HG03095 (cell line): ENCODE measurements at regions not wholly inside any gene's neighbourhood (a gene's known extent, or its start where the extent isn't known, plus 50 kb on each side); places are given as distances from the start of the nearest gene placed in this dataset.
"Not testable (repeated sequence)": the region's sequence is repeated elsewhere in the genome, so short reads cannot be mapped to it uniquely, and the experiment has no call there.

Source experiments
- ATAC-seq: cut with Tn5 transposase; IDR thresholded peaks from one replicate; pipeline ENCODE4 v1.9.1; 2021; ENCODE audit warnings: moderate library complexity; ENCODE audit not compliant: unreplicated experiment

DNA sequence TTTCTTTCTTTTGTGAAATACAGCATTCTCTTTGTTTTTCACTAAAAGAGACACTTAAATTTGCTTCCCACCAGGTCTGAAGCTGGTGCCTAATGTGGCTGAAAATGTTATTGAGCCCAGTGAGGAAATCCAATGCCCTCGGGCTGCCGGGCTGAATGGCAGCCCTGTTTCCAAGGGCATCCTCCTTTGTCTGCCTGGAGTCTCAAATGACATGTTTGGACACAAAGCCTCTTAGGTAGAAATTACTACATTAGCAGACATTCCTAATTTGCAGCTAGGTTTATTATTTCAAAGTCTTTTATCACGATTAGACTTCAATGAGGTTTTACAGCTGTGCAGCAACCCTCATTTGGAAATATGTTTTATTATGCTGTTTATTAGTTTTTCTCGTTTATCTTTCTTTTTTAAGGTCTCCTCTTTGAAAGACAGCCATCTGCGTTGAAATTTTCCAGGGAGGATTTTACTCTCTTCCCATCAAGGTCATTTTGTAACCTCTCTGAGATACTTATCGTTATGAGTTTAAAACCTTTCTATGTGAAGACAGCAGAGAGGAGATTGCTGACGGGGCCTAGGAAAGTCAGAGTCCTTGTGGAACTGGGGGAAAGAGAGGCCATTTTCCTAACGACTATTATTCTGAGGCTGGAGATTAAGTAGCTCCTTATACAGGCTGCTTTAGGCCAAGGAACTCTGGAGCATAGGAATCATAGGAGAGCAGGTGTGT lies 59.0 kb upstream of the ZNF532 start:
- no peak for ATAC-seq

DNA sequence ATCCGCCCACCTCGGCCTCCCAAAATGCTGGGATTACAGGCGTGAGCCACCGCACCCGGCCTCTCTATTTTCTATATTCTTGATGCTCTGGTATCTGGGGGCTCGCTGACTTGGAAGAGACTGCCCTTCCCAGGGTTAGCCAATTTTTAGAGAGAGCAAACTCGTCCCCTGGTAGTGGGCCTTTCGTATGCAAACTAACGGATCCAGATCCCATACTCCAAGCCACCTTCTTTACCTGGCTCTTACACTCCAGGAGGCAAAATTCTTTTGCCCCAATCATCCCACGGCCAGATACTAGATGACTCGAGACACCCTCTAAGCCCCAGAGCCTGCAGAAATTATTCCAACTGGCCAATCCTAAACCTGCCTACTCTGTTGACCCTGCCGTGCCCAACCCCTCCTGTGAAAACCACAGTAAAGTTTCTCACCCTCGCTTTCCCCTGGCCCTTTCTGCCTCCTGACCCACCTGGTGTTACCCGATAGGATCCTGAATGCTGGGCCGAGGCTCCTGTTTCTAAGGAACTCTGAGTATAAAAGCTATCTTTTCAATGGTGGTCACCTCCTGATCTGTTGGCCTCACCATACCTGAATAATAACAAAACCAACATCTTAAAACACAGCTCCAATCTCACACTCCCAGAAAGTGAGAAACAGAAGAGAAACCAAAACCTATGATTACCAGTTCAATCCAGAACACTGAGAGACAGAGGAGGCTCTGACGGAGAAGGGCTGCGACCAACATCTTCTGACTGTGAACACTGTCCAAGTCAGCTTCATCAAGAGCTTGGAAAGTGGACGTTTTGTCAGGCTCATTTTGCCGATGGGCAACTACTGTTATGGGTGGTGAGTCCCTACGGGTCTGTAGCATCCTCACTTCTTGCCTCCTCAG lies 57.6 kb upstream of the ZNF532 start:
- ATAC-seq, result peak; percentile 93

DNA sequence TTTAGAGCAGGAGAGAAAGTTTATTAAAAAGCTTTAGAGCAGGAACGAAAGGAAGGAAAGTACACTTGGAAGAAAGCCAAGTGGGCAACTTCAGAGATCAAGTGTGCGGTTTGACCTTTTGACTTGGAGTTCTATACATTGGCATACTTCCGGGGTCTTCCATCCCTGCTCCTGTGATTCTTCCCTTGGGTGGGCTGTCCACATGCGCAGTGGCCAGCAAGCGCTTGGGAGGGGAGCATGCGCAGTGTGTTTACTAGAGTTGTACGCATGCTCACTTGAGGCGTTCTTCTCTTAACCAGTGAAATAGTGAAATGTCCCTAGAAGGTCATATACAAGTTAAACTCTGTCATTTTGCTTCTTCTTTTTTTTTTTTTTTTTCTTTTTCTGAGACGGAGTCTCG lies 56.9 kb upstream of the ZNF532 start:
- no peak for ATAC-seq

DNA sequence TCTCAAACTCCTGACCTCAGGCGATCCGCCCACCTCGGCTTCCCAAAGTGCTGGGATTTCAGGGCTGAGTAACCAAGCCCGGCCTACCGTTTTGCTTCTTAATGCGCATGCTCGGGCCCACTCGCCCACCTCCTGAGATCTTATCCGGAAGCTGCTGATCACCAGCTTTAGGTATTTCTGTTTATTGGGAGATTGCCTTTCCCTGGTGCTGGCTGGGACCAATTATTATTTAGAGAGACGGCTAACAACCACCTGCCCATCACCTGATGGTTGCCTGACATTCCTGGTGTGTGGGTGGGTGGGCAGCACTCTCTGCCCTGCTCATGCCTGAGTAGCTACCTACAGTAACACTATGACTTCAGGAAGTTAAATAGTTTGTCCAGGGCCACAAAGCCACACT lies 56.3 kb upstream of the ZNF532 start:
- no peak for ATAC-seq

DNA sequence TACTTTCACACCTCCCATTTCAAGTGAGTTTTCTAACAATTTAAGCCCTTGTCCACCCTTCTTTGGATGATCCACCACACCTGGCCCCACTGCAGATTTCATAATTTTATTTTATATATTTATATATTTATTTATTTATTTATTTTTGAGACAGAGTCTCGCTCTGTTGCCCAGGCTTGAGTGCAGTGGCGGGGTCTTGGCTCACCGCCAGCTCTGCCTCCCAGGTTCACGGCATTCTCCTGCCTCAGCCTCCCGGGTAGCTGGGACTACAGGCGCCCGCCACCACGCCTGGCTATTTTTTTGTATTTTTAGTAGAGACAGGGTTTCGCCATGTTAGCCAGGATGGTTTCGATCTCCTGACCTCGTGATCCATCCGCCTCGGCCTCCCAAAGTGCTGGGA lies 52.8 kb upstream of the ZNF532 start:
- ATAC-seq, result not testable (repeated sequence)

DNA sequence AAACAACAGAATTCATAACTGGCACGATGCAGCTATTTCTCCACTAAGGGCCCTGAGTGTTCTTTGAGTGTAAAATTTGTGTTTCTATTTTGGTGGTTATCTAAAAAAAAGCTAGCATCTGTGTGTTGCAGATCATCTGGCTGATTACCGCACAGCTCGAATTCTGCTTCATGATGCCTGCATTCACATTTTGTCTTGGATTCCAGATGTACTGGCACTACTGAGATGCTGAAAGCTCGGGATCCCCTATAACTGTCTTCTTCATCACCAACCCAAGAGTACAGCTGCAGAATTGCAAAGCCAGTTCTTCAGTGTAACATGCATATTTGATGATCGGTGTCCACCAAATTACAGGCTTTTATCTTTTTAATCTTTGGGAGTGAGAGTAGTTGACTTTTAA lies 51.6 kb upstream of the ZNF532 start:
- no peak for ATAC-seq

DNA sequence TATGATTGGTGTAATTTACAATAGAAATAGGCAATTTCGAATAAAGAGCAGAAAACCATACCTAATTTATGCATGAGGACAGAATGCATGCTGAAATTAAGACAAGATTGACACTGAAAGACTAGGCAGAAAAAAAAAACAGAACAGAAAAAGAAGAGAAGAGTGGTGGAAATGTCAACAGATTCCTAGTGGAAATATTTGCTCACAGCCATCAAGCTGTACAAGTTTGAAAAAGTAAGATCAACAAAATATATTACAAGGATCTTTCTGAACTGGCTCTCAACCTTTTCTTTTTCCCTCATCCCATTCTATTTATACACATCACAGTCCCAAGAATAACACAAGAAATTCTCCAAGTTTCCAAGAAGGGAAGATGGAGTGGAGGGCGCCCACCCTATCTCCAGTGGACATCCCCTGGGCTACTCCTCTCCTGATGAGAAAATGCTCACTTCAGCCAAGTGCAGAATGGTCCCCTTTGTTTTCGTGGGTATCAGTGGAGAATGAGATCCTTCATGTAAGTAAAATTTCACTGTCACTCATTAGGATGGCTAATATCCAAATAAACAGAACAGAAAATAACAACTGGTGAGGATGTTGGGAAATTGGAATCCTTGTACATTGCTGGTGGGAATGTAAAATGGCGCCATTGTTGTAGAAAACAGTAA lies 51.0 kb upstream of the ZNF532 start:
- no peak for ATAC-seq

DNA sequence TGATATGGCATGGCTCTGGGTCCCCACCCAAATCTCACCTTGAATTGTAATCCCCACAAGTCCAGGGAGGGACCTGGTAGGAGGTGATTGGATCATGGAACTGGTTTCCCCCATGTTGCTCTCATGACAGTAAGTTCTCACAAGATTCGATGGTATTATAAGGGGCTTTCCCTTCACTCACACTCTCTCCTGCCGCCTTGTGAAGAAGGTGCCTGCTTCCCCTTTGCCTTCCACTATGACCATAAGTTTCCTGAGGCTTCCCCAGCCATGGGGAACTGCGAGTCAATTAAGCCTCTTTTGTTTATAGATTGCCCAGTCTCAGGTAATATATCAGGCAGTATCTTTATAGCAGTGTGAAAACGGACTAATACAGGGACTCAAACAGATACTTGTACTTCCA lies 50.4 kb upstream of the ZNF532 start:
- ATAC-seq, result no peak
